ENCODE measurements at regions not wholly inside any gene's neighbourhood (a gene's known extent, or its start where the extent isn't known, plus 50 kb on each side); places are given as distances from the start of the nearest gene placed in this dataset.

GRCh38 chr18:70459731-70460130 is 170.9 kb downstream of the SOCS6 start:
- Histone ChIP-seq H2AFZ (replicated peaks) (no peak overlapping the region), H3K9me3 (ENCODE audit: low read depth) (no peaks in the 10 kb centered on the region), H3K9ac (no peak overlapping the region), H3F3A (ENCODE audit: low read depth) (peaks cover 5% of the 10 kb centered on the region), H3K27me3 (no peaks in the 10 kb centered on the region), H3K79me2 (ENCODE audit: low read depth) (no peaks in the 10 kb centered on the region), H3K36me3 (no peaks in the 10 kb centered on the region), H4K20me1 (ENCODE audit: low read depth) (no peaks in the 10 kb centered on the region), H3K4me3 (no peak overlapping the region), H3K4me1 (no peaks in the 10 kb centered on the region), H3K4me2 (no peak overlapping the region), H3K27ac (no peak overlapping the region)
- H3K36me3 Mint-ChIP-seq, result no peaks in the 10 kb centered on the region
- H3K9me3 Mint-ChIP-seq, result no peaks in the 10 kb centered on the region
- peaks cover 8% of the 10 kb centered on the region for H3K4me1 Mint-ChIP-seq
- H3K4me3 Mint-ChIP-seq, result no peak overlapping the region
- H3K27me3 Mint-ChIP-seq (ENCODE audit: insufficient read depth, low read depth), result no peaks in the 10 kb centered on the region
- no peak for TF ChIP-seq EZH2 (IDR thresholded peaks at IDR 0.05)
- no peak for TF ChIP-seq EZH2phosphoT487 (IDR thresholded peaks at IDR 0.05)
- no peak for TF ChIP-seq CTCF (IDR thresholded peaks at IDR 0.05)
- no peak overlapping the region for H3K27ac Mint-ChIP-seq
- DNase-seq (ENCODE audit: low spot score), result no peak

- Histone ChIP-seq H3K9me3 (ENCODE audit: low read depth) (no peaks in the 10 kb centered on the region), H3F3A (ENCODE audit: low read depth) (peaks cover under 1% of the 10 kb centered on the region), H3K27me3 (no peaks in the 10 kb centered on the region), H3K79me2 (ENCODE audit: low read depth) (no peaks in the 10 kb centered on the region), H3K36me3 (no peaks in the 10 kb centered on the region), H3K27ac (no peak overlapping the region), H3K4me1 (no peaks in the 10 kb centered on the region), H2AFZ (replicated peaks) (no peak overlapping the region), H4K20me1 (ENCODE audit: low read depth) (no peaks in the 10 kb centered on the region), H3K9ac (no peak overlapping the region), H3K4me2 (no peak overlapping the region), H3K4me3 (no peak overlapping the region)
- peaks cover 11% of the 10 kb centered on the region for H3K4me1 Mint-ChIP-seq
- H3K27me3 Mint-ChIP-seq (ENCODE audit: insufficient read depth, low read depth), result peaks cover 2% of the 10 kb centered on the region
- no peak overlapping the region for H3K27ac Mint-ChIP-seq
- no peak for DNase-seq (ENCODE audit: low spot score)
- no peak for TF ChIP-seq EZH2phosphoT487 (IDR thresholded peaks at IDR 0.05)
- TF ChIP-seq CTCF (IDR thresholded peaks at IDR 0.05), result no peak
- TF ChIP-seq EZH2 (IDR thresholded peaks at IDR 0.05), result no peak
- H3K4me3 Mint-ChIP-seq, result no peak overlapping the region
- H3K36me3 Mint-ChIP-seq, result no peaks in the 10 kb centered on the region
- no peaks in the 10 kb centered on the region for H3K9me3 Mint-ChIP-seq
Observed at GRCh38 chr18:70459251-70459650, 170.4 kb downstream of the SOCS6 start.

GRCh38 chr18:70457788-70458187 is 168.9 kb downstream of the SOCS6 start:
- H3K4me3 ChIP-seq, result no peak overlapping the region
- no peak overlapping the region for H3K9ac ChIP-seq
- no peak overlapping the region for H3K4me2 ChIP-seq
- Mint-ChIP-seq H3K27ac (no peak overlapping the region), H3K4me3 (no peak overlapping the region), H3K27me3 (ENCODE audit: insufficient read depth, low read depth) (peaks cover 5% of the 10 kb centered on the region), H3K4me1 (peaks cover 12% of the 10 kb centered on the region), H3K9me3 (no peaks in the 10 kb centered on the region), H3K36me3 (no peaks in the 10 kb centered on the region)
- H2AFZ ChIP-seq (replicated peaks), result no peak overlapping the region
- TF ChIP-seq EZH2 (IDR thresholded peaks at IDR 0.05) (no peak), EZH2phosphoT487 (IDR thresholded peaks at IDR 0.05) (no peak), CTCF (IDR thresholded peaks at IDR 0.05) (no peak)
- H3K9me3 ChIP-seq (ENCODE audit: low read depth), result no peaks in the 10 kb centered on the region
- H3K27ac ChIP-seq, result no peak overlapping the region
- no peaks in the 10 kb centered on the region for H3K27me3 ChIP-seq
- H3K4me1 ChIP-seq, result no peaks in the 10 kb centered on the region
- no peaks in the 10 kb centered on the region for H3K36me3 ChIP-seq
- no peaks in the 10 kb centered on the region for H3K79me2 ChIP-seq (ENCODE audit: low read depth)
- no peaks in the 10 kb centered on the region for H4K20me1 ChIP-seq (ENCODE audit: low read depth)
- DNase-seq (ENCODE audit: low spot score), result no peak
- no peaks in the 10 kb centered on the region for H3F3A ChIP-seq (ENCODE audit: low read depth)
